ENCODE measurements at regions not wholly inside any gene's neighbourhood (a gene's known extent, or its start where the extent isn't known, plus 50 kb on each side); places are given as distances from the start of the nearest gene placed in this dataset.

DNA sequence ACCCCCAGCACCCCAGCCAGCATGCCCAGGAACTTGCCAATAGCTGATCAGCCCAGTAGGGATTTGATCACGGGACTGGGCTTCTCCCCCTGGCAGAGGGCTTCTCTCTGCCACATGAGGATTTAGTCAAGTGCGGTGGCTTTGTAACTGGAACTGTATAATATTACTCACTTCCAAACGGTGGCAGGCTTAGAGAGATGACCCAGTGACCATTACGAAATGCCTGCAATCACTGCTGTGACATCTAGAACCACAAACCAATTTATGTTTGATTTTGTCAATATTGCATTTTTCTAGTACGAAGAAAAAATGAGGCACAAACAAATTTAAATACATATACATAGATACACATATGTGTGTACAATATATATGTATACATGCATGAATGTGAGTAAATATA, 192.1 kb downstream of the ERCC6L2 start:
- Histone ChIP-seq H3K79me2 (ENCODE audit: insufficient read depth, low read length) (no peaks in the 10 kb centered on the region), H3K9ac (ENCODE audit: low read depth, low read length) (no peak overlapping the region), H3K27ac (ENCODE audit: low read length) (no peak overlapping the region), H3K4me1 (ENCODE audit: insufficient read depth, low read length) (no peaks in the 10 kb centered on the region), H3K9me3 (ENCODE audit: insufficient read depth, low read length, severe bottlenecking) (no peaks in the 10 kb centered on the region), H3K36me3 (ENCODE audit: insufficient read depth, low read length) (no peaks in the 10 kb centered on the region), H3K4me2 (ENCODE audit: insufficient read depth, low read length) (no peak overlapping the region), H3K27me3 (ENCODE audit: insufficient read depth, low read length, poor library complexity) (no peaks in the 10 kb centered on the region), H4K20me1 (ENCODE audit: insufficient read depth, low read length) (no peaks in the 10 kb centered on the region), H3K4me3 (ENCODE audit: low read depth in 1 of 2, low read length in 2 of 2) (no peak overlapping the region), H2AFZ (ENCODE audit: low read depth, low read length) (no peak overlapping the region)
- DNase-seq (no peak), ATAC-seq (ENCODE audit: insufficient read depth, low read depth) (no peak)
- TF ChIP-seq EZH2 (IDR thresholded peaks at IDR 0.05; ENCODE audit: borderline replicate concordance, low read depth, low read length, severe bottlenecking) = no peak
- TF ChIP-seq, protein P1, sequence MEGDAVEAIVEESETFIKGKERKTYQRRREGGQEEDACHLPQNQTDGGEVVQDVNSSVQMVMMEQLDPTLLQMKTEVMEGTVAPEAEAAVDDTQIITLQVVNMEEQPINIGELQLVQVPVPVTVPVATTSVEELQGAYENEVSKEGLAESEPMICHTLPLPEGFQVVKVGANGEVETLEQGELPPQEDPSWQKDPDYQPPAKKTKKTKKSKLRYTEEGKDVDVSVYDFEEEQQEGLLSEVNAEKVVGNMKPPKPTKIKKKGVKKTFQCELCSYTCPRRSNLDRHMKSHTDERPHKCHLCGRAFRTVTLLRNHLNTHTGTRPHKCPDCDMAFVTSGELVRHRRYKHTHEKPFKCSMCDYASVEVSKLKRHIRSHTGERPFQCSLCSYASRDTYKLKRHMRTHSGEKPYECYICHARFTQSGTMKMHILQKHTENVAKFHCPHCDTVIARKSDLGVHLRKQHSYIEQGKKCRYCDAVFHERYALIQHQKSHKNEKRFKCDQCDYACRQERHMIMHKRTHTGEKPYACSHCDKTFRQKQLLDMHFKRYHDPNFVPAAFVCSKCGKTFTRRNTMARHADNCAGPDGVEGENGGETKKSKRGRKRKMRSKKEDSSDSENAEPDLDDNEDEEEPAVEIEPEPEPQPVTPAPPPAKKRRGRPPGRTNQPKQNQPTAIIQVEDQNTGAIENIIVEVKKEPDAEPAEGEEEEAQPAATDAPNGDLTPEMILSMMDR (IDR thresholded peaks at IDR 0.05; ENCODE audit: borderline replicate concordance, extremely low read depth, low read length, poor library complexity, severe bottlenecking) = no peak

DNA sequence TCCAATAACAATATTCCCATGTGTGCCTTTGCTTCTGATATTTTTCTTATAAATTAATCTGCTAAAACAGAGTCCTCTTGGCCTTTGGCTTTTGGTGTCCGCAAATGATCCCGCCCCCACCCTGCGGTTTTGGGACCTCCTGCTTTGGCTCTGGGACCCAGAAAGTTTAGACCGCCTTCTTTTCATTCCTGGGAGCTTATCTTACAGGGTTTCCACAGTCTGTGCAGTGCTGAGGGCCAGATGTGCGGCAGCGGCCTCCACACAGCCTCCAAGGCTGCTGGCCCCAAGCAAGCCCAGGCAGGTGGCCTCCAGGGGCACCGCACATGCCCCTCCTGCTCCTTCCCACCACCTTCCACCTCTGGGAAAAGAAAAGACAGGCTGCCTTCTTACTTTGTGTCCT, 191.5 kb downstream of the ERCC6L2 start:
- H3K36me3 ChIP-seq (ENCODE audit: insufficient read depth, low read length) = no peaks in the 10 kb centered on the region
- no peak overlapping the region for H3K27ac ChIP-seq (ENCODE audit: low read length)
- H3K27me3 ChIP-seq (ENCODE audit: insufficient read depth, low read length, poor library complexity) = no peaks in the 10 kb centered on the region
- no peaks in the 10 kb centered on the region for H3K9me3 ChIP-seq (ENCODE audit: insufficient read depth, low read length, severe bottlenecking)
- TF ChIP-seq, protein P1 (IDR thresholded peaks at IDR 0.05; ENCODE audit: borderline replicate concordance, extremely low read depth, low read length, poor library complexity, severe bottlenecking) = no peak
- no peaks in the 10 kb centered on the region for H4K20me1 ChIP-seq (ENCODE audit: insufficient read depth, low read length)
- H3K79me2 ChIP-seq (ENCODE audit: insufficient read depth, low read length) = no peaks in the 10 kb centered on the region
- no peak overlapping the region for H3K4me3 ChIP-seq (ENCODE audit: low read depth in 1 of 2, low read length in 2 of 2)
- H2AFZ ChIP-seq (ENCODE audit: low read depth, low read length) = no peak overlapping the region
- DNase-seq = no peak
- no peak overlapping the region for H3K9ac ChIP-seq (ENCODE audit: low read depth, low read length)
- H3K4me2 ChIP-seq (ENCODE audit: insufficient read depth, low read length) = no peak overlapping the region
- no peak for ATAC-seq (ENCODE audit: insufficient read depth, low read depth)
- no peaks in the 10 kb centered on the region for H3K4me1 ChIP-seq (ENCODE audit: insufficient read depth, low read length)

DNA sequence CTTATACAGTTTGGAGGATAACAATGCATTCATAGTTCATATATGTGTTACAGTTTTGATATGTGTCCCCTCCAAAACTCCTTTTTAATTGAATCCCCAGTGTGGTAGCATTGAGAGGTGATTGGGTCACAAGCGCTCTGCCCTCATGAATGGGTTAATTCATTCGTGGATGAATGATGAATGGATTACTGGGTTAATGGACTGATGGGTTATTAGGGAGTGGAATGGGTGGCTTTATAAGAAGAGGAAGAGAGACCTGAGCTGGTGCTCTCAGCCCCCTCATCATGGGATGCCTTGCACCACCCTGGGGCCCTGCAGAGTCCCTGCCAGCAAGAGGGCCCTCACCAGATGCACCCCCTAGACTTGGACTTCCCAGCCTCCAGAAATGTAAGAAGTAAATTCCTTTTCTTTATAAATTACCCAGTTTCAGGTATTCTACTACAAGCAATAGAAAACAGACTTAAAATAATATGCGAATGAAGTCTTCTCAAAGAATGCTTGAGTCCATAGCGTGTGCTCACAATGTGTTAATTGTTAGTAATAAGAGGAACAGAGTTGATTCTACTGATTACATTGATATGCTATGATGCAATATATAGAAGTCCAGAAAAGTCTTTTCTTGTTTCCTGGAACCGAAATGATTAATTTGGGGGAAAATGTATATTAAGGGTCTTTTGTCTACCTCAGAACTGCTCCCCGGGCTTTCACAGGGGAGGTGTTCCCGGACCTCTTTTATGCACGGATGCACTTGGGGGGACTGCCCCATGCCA, 190.2 kb downstream of the ERCC6L2 start:
- H3K36me3 ChIP-seq (ENCODE audit: insufficient read depth, low read length) = no peaks in the 10 kb centered on the region
- H3K9ac ChIP-seq (ENCODE audit: low read depth, low read length) = no peak overlapping the region
- H3K4me2 ChIP-seq (ENCODE audit: insufficient read depth, low read length) = no peak overlapping the region
- H3K9me3 ChIP-seq (ENCODE audit: insufficient read depth, low read length, severe bottlenecking) = no peaks in the 10 kb centered on the region
- ATAC-seq (ENCODE audit: insufficient read depth, low read depth) = no peak
- no peak overlapping the region for H3K4me3 ChIP-seq (ENCODE audit: low read depth in 1 of 2, low read length in 2 of 2)
- DNase-seq = no peak
- TF ChIP-seq, protein P1 (IDR thresholded peaks at IDR 0.05; ENCODE audit: borderline replicate concordance, extremely low read depth, low read length, poor library complexity, severe bottlenecking) = no peak
- TF ChIP-seq EZH2 (IDR thresholded peaks at IDR 0.05; ENCODE audit: borderline replicate concordance, low read depth, low read length, severe bottlenecking) = no peak
- no peaks in the 10 kb centered on the region for H4K20me1 ChIP-seq (ENCODE audit: insufficient read depth, low read length)
- no peaks in the 10 kb centered on the region for H3K27me3 ChIP-seq (ENCODE audit: insufficient read depth, low read length, poor library complexity)
- H2AFZ ChIP-seq (ENCODE audit: low read depth, low read length) = no peak overlapping the region
- no peaks in the 10 kb centered on the region for H3K79me2 ChIP-seq (ENCODE audit: insufficient read depth, low read length)
- no peaks in the 10 kb centered on the region for H3K4me1 ChIP-seq (ENCODE audit: insufficient read depth, low read length)
- no peak overlapping the region for H3K27ac ChIP-seq (ENCODE audit: low read length)

Measured in DND-41 (cell line).